ENCODE measurements at regions not wholly inside any gene's neighbourhood (a gene's known extent, or its start where the extent isn't known, plus 50 kb on each side); places are given as distances from the start of the nearest gene placed in this dataset.

GRCh38 chr6:105474234-105474633 lies 71.4 kb upstream of the PREP start:
- no peak for DNase-seq

- DNase-seq, result no peak
Observed at GRCh38 chr6:105469946-105470345, 67.1 kb upstream of the PREP start.

- no peak for DNase-seq
Observed at GRCh38 chr6:105468850-105469249, 66.0 kb upstream of the PREP start.

GRCh38 chr6:105460860-105461259 lies 58.0 kb upstream of the PREP start:
- no peak for DNase-seq

GRCh38 chr6:105459864-105460263 lies 57.0 kb upstream of the PREP start:
- no peak for DNase-seq

- no peak for DNase-seq
Observed at GRCh38 chr6:105459049-105459448, 56.2 kb upstream of the PREP start.

- DNase-seq, result no peak
Observed at GRCh38 chr6:105458551-105458950, 55.7 kb upstream of the PREP start.

GRCh38 chr6:105458084-105458483 lies 55.2 kb upstream of the PREP start:
- DNase-seq, result no peak

- DNase-seq, result no peak
Observed at GRCh38 chr6:105453968-105454367, 51.1 kb upstream of the PREP start.

GRCh38 chr6:105452924-105453756 lies 50.3 kb upstream of the PREP start:
- DNase-seq, result no peak

Data from NCI-H774 (cell line).